Posterior vena cava (tissue), 2 donors: ENCODE measurements at regions not wholly inside any gene's neighbourhood (a gene's known extent, or its start where the extent isn't known, plus 50 kb on each side); places are given as distances from the start of the nearest gene placed in this dataset.

Experiments used
- DNase-seq: peaks from one replicate; pipeline ENCODE4 v3.0.0-alpha.2; 2020; ENCODE audit warnings: low spot score
- intact Hi-C, 2 donors: fragments of 100-400 bp; cut with DNase I; formaldehyde crosslinking; loops; one replicate each; pipeline versions ENCODE4 v1.14.1 to v1.14.2; 2022 to 2023
- donor health status: DM: yes; HTN: yes; CAD: no.
- donor health status: DM: yes; HTN: yes; CAD: no.

DNA sequence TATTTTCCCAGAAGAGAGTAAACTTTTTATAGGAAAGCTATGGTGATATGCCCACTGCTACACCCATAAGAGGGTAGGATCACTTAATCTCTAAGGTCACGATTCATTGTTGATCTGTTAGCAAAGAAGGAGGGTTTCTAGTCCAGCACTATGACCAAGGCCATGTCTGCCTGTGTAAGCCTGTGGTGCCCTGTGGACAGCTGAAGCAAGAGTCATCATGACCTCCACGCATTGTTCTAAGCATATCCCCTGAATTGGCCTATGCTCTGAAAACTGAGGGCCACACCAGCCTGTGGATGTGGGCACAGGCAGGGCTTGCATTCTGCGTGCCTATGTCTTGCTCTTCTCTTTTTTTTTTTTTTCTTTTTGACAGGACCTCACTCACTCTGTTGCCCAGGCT, 89.8 kb upstream of the SMIM21 start:
- no peak for DNase-seq
- intact Hi-C loops = no loop called here

DNA sequence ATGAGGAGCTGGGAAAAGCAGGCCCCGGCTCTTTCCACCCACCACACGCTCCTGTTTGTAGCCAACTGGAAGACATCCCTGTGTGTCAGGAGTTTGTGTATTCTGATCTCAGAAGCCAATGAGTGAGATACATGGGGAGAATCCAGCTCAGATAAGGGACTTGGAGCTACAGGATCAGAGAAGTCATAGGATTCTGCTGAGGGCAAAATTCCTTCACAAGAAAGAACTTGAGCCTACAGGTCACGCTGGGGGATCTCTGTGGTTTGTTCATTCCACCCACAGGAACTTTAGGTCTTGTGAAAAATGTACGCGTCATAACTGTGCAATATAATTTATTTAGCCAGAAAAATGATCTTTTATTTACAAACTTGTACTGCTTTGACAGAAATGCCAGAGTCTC, 80.1 kb upstream of the SMIM21 start:
- intact Hi-C loops = no loop called here
- DNase-seq = no peak

DNA sequence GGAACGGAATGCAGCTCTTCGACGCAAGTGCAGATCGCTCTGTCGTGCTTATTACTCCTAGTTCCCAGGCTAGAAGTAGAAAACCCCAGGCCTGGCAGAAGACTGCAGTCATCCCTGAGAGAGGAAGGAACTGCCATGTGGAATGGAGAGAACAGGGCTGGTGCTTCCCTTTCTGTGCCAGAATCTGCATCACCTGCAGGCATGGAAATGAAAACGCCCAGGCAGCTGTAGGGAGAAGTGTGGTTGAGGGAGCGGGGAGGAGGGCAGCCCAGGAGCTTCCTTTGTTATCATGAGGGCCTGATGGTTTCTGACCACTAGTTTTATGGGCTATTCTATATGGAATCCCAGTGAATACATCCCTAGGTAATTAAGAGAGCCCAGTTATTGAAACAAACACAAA, 79.4 kb upstream of the SMIM21 start:
- no peak for DNase-seq
- intact Hi-C loops = no loop called here

DNA sequence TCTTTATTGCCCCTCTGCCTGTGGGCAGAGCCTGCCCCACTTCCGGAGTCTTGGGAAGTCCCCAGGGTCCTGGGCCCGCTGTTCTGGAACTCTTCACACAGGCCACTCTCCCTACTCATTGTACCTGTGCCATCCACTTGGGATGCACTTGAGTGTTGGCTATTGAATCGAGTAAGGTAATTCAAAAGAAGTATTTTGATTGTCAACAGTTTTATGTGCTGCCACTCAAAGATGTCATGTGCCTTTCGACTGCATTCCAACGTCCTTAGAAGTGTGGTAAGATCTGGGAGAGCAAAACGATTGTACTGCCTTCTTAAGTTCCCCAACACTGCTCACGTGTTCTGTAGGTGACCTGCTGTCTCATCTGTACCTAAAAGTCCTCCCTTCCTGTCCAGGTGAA, 77.0 kb upstream of the SMIM21 start:
- intact Hi-C loops = no loop called here
- no peak for DNase-seq

DNA sequence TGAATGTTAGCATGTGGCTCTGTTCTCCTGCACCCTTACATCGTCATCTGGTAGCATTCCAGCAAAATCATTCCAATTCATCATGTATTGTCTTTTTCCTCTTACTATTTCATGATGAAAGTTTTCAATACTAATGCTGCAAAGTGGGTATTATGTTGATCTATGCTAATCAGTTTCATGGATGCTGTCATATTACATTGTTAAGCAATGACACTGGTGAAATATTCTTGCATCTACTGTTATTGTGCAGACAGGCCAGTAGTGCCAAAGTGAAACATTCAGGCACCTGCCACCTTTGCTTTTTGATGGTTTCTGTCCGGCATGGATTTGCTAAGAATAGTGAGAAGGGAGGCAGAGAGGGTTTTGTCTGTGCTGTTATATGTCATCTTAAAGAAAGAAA, 76.1 kb upstream of the SMIM21 start:
- DNase-seq = no peak
- intact Hi-C loops = no loop called here

DNA sequence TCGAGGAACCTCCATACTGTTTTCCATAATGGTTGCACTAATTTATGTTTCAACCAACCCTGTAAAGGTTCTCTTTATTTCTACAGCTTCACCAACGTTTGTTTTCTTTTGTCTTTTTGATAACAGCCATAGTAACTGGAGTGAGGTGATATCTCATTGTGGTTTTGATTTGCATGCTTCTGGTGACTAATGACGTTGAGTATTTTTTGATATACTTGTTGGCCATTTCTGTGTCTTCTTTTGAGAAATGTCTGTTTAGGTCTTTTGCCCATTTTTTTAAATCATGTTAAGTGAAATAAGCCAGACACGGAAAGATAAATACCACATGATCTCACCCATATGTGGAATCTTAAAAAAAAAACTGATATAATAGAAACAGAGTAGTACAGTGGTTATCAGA, 74.8 kb upstream of the SMIM21 start:
- intact Hi-C loops = no loop called here
- no peak for DNase-seq

DNA sequence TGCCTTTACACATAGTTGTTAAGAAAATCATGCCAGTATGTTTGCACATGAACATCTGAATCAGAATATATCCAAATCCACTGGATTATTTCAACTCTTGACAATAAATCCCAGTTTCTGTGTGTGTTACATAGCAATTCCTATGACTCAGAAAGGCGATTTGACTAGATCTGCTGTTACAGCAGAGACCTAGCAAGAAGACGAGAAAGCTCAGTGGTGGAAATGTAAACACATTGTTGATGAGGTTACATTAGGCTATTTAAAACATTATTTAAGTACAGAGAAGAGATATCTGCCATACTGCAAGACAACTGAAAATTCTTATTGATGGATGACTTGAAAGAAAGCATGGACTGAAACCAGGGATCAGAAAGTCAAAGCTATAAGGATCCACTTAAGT, 73.0 kb upstream of the SMIM21 start:
- DNase-seq = no peak

DNA sequence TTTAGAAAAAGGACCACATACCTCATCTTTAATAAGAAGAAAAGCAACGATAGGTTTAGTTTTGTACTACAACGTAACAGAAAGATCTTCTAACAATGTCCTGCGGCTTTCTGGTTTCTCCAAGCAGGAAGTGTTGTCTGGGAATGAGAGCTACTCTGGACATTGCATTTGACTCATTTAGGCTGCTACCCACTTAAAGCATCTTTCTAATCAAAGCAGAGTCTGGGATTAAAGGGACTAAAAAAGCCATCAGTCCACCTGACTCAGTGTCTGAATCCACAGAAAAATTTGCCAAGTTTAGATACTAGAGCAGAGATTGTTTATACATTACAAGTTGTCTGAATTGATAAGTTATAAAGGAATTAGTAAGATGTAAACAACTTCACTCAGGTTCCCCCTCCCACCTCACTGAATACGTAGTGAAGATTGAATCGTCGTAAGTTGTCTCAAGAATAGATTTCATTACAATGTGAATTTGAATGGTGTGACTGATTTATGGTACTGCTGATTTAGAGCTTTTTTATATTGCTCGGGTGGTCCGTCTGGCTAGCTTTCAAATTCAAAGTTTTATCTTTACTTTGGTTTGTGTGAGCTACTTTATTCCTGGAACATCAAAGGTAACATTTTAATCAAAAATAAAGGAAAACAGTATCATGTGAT, 70.2 kb upstream of the SMIM21 start:
- intact Hi-C loops = no loop called here
- no peak for DNase-seq

More for the DNA sequence above, 73.0 kb upstream of the SMIM21 start:
- intact Hi-C loops = no loop called here

DNA sequence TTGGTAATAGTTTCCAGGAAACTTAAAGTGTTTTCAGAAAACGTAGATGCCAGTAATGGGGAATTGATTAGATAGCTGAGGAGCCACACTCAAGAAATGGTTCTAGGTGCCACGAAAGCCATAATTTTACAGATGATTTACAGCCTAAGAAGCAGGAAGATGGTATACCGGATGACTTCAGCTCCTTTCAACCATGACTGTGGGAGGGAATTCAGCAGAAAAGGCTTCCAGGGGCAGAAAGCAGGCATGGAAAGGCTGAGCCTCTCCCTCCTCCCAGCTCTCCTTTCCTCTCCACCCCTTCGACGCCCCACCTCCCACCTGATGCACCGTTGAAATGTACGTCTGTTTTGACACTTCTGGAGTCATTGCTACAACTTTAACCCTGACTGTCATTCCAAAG, 68.6 kb upstream of the SMIM21 start:
- DNase-seq = no peak
- intact Hi-C loops = no loop called here

DNA sequence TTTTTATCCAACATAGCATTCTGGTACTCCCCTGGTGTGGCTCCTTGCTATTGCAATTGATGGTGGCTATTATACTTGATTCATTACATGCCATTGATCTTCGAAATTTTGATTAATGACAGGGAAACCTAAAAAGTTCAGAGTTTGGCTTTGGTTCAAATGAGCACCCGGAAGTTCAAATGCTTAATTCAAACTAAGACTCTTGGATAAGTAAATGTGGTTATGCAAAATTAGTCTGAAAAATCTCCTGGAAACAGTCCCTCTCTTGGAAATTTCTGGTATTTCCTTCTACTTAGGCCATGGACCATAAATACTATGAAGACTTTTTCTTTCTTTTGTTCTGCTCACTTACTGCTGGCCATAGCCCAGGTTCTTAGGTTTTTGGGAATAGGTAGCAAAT, 65.3 kb upstream of the SMIM21 start:
- no peak for DNase-seq
- intact Hi-C loops = loop anchor here in 1 of 2 donors (2.0 kb wide), 1 partner anchor 68 kb away; no protein-coding TSS in a partner anchor

DNA sequence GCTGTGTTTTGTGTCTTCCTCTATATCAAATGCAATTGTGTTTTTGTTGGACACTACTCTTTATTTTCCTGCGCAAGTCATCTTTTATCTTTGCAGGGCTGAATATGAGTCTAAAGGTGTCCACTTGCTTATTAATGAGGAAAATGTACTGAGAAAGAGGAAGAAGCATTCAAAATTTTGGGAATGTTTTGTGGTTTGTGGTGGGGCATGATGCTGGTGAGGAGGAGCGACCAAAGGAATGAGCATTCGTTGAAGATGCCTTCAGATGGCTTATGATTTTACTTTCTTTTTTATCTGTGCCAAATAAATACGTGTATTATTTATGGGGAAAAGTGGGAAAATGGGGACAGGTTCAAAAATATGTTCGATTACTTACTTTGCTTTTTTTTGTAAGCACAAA, 63.9 kb upstream of the SMIM21 start:
- intact Hi-C loops = no loop called here
- DNase-seq = no peak

DNA sequence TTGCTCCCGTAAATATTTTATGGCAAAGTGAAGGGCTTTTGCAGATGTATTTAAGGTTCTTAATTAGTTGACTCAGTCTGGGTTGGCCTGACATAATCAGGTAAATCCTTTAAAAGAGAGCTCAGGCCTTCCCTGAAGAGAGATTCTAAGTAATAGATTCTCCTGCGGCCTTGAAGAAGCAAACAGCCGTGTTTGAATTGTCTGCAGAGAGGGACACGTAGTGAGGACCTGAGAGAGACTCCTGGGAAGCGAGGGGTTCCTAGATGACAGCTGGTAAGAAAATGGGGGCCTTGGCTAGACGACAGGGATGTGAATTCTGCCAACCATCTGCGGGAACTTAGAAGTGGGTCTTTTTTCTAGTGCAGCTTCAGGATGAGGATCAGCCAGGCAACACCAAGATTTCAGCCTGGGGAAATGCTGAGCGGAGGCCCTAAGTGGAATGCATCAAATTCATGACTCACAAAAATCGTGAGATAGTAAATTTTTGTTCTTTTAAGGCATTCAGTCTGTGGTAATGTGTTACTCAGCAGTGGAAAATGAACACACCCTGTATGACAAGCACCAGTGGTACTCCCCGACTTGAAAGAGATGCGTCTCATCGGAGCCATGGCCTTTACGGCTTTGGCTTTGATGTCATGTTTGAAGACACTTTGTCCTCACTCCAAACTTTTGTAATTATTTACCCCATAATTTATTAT, 62.1 kb upstream of the SMIM21 start:
- no peak for DNase-seq
- intact Hi-C loops = no loop called here

DNA sequence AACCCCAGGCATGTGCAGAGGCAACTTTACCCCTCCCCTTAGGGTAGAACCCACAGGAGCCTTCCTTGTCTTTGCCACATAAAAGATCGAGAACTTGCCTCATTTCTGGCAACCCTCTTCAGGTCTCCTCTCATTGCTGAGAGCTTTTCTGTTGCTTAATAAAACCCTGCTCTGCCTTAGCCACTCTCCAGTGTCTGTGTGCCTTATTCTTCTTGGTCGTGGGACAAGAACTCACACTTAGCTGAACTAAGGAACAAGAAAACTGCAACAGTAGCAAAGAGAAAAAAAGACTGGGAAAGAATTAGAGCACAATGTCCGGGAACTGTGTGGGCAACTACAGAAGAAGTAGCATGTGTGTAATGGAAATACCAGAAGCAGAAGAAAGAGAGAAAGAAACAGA, 56.2 kb upstream of the SMIM21 start:
- DNase-seq = no peak
- intact Hi-C loops = no loop called here

DNA sequence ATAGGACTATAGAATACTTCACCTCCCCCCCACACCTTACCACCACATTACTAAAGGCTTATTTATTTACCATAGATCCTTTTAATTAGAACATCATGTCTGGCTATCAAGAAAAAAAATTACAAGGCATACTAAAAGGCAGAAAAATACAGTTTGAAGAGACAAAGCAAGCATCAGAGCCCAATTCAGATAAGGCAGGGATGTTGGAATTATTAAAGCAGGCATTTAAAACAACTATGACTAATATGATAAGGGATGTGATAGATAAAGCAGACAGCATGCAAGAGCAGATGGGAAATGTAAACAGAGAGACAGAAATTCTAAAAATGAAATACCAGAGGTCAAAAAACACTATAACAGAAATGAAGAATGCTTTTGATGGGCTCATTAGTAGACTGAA, 55.4 kb upstream of the SMIM21 start:
- intact Hi-C loops = loop anchor here in 1 of 2 donors (1.0 kb wide), 1 partner anchor 16 kb away; no protein-coding TSS in a partner anchor
- DNase-seq = no peak

DNA sequence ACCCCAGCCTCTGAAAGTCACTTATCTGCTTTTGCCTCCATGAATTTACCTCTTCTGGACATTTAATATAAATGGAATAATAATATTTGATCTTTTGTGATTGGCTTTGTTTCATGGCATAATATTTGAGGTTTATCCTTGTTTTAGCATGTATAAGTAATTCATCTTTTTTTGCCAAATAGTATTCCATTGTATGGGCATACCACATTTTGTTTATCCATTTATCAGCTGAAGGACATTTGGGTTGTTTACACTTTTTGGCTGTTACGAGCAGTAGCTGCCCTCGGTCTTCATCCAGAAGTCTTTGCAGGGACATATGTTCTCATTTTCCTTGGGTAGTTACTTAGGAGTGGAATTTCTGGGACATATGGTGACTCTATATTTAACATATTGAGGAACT, 53.0 kb upstream of the SMIM21 start:
- intact Hi-C loops = no loop called here

DNA sequence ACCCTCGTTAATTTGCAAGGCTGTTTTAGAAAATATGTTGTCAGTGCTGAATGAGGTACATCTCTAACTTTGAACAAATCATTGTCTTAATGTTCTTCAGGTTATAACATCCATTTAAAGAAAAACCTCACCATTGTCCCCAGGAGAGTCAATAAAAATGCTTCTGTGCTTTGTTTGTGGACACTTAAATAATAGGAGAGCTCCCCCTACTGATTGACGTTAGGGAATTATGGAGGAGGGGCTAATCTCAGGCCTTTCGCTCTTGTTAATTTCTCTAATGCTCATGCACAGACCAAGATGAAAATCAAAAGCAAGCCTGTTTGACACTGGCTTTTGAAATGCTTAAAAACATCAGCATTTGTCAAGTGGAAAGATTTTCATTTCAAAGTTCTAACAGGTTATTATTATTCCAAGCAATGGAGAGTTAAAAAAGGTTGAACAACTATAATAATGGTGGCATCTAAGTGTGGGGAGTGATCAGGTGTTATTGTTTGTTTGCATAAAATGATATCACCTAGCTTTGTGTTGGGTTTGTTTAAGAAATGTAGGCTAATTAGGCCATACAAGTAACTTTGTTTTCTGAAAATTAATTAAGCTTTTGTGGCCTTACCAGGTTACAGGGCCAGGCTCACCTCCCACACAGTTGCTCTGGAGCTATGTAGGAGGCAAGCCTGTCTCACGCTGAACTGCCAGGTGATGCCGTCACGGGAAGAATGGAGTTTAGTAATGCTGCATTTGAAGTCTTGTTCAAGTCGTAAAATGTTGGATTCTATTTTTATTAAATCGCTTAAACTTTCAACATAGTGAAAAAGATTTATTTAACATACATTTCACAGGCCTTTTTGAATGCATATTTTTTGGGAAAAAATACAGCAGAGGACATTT, 51.7 kb upstream of the SMIM21 start:
- DNase-seq = no peak

More for the DNA sequence above, 53.0 kb upstream of the SMIM21 start:
- DNase-seq = no peak

DNA sequence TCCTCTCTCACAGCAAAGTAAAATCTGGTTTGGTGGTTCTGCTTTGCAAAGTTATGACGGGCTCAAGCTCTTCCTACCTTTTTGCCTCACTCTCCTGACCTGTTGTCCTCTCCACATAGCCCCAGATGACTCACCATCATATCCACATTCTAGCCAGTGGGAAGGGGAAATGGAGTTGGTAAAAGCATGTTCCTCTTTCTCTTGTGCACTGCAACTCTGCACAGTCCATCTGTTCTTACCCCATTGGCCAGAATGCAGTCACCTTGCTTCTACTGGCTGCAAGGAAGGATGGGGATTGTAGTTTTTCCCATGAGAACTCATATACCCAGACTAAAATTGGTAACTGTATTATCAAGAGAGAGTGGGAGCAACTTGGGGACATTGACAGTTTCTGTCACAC, 50.4 kb upstream of the SMIM21 start:
- intact Hi-C loops = no loop called here
- no peak for DNase-seq

More for the DNA sequence above, 51.7 kb upstream of the SMIM21 start:
- intact Hi-C loops = no loop called here
